ENCODE measurements at regions not wholly inside any gene's neighbourhood (a gene's known extent, or its start where the extent isn't known, plus 50 kb on each side); places are given as distances from the start of the nearest gene placed in this dataset.

DNA sequence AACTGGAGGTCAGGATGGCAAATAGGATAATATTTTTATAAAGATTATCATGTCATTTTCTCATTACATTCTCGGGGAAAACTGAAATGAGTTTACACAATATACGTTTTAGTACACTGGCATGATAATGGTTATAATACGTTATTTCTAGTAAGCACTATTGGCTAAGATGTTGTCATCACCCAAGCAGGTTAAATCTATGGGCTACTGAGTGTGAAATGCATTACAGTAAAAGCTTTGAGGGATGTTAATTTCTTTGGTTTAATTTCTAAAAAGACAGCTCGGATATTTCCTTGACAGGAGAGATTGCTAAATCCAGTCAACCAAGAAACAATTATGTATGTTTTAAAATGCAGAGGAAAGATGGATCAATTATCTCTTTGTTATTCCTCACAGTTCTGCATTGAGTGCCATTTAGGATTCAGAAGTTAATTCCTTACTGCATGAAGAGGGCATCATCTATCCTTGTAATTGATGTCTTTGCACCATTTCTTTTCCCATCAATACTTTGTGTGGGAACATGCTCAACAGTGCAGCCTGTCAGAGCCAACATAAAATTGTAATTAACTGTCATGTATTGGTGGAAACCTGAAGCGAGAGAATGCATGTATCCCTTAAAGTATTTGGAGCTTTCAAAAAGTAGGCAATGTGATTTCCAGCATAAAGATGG is 222.4 kb upstream of the ZP4 start:
- H2BK5ac ChIP-seq (ENCODE audit: insufficient read length, low read length) = no peak overlapping the region
- no peaks in the 10 kb centered on the region for H3K27me3 ChIP-seq (ENCODE audit: insufficient read depth, low read length)
- H3K4me1 Mint-ChIP-seq = peaks cover 38 to 41% of the 10 kb centered on the region in 2 experiments
- no peaks in the 10 kb centered on the region for H3K9me3 Mint-ChIP-seq
- no CpG with 5 or more reads among the region's 5 CpGs for WGBS (ENCODE audit: extremely low coverage, insufficient read length, low lambda C conversion rate)
- no peak overlapping the region for H3K18ac ChIP-seq (ENCODE audit: insufficient read length, low read depth, low read length)
- H2AK5ac ChIP-seq (ENCODE audit: insufficient read length, low read length) = no peak overlapping the region
- no peak overlapping the region for H3K27ac ChIP-seq (ENCODE audit: insufficient read length, low read depth, low read length)
- no peak overlapping the region for H3K14ac ChIP-seq (ENCODE audit: insufficient read depth, low read length)
- DNase-seq = no peak
- no peaks in the 10 kb centered on the region for H4K20me1 ChIP-seq (ENCODE audit: control insufficient read depth, insufficient read depth, insufficient read length)
- no peak overlapping the region for H2AFZ ChIP-seq (ENCODE audit: low read length)
- no peaks in the 10 kb centered on the region for H3K23me2 ChIP-seq (ENCODE audit: insufficient read length, low read depth, low read length, poor library complexity, severe bottlenecking)
- no peak overlapping the region for H3K23ac ChIP-seq (ENCODE audit: insufficient read length, low read depth, low read length)
- no peak overlapping the region for H2BK20ac ChIP-seq (ENCODE audit: low read depth, low read length, poor library complexity, severe bottlenecking)
- no peaks in the 10 kb centered on the region for H3K79me2 ChIP-seq (ENCODE audit: insufficient read depth, low read length)
- H3K9me3 ChIP-seq (ENCODE audit: control insufficient read depth, low read depth, low read length) = no peaks in the 10 kb centered on the region
- H4K91ac ChIP-seq (ENCODE audit: insufficient read length, low read depth, low read length) = no peak overlapping the region
- H3K27ac Mint-ChIP-seq = no peak overlapping the region
- H3K4me3 Mint-ChIP-seq = no peak overlapping the region
- no peak overlapping the region for H2BK15ac ChIP-seq (ENCODE audit: low read depth, low read length)
- no peak overlapping the region for H2BK120ac ChIP-seq (ENCODE audit: low read depth, low read length, poor library complexity, severe bottlenecking)
- H3K4me1 ChIP-seq (ENCODE audit: insufficient read depth, low read length) = peaks cover 3% of the 10 kb centered on the region
- TF ChIP-seq CTCF (conservative IDR thresholded peaks at IDR 0.05) = no peak
- no peak overlapping the region for H4K5ac ChIP-seq (ENCODE audit: insufficient read length, low read depth, low read length)
- no peak overlapping the region for H4K8ac ChIP-seq (replicated peaks; ENCODE audit: insufficient read length, low read depth, low read length)
- H3K9ac ChIP-seq (ENCODE audit: extremely low read depth, insufficient read length, low read length) = no peak overlapping the region
- H3K4ac ChIP-seq (ENCODE audit: low read depth, low read length) = no peak overlapping the region
- H3K27me3 Mint-ChIP-seq (ENCODE audit: low read depth) = peaks cover 2% of the 10 kb centered on the region; the same call in 1 of the 2 replicates
- no peak overlapping the region for H3K56ac ChIP-seq (ENCODE audit: insufficient read length, low read depth, low read length)
- H3K79me1 ChIP-seq (ENCODE audit: insufficient read depth, low read depth, low read length, poor library complexity, severe bottlenecking) = no peaks in the 10 kb centered on the region
- no peaks in the 10 kb centered on the region; a peak in 1 of 7 replicates for H3K36me3 Mint-ChIP-seq (ENCODE audit: insufficient read depth in 1 of 3, low read depth in 3 of 3)
- H3K4me2 ChIP-seq (ENCODE audit: insufficient read depth, insufficient read length, low read length) = no peak overlapping the region
- H2BK12ac ChIP-seq (ENCODE audit: insufficient read length, low read depth, low read length) = no peak overlapping the region
- no peak overlapping the region for H3T11ph ChIP-seq (ENCODE audit: low read length)
